ENCODE measurements at regions not wholly inside any gene's neighbourhood (a gene's known extent, or its start where the extent isn't known, plus 50 kb on each side); places are given as distances from the start of the nearest gene placed in this dataset.

GRCh38 chr10:63723320-63723719 lies 202.1 kb downstream of the REEP3 start:
- no peak for TF ChIP-seq CTCF (conservative IDR thresholded peaks at IDR 0.05; ENCODE audit: low read depth, low read length)
- DNase-seq (ENCODE audit: low read depth), result no peak
- no peak overlapping the region for H3K4me3 ChIP-seq (ENCODE audit: low read depth, low read length)

- H3K4me3 ChIP-seq (ENCODE audit: low read depth, low read length), result no peak overlapping the region
- no peak for TF ChIP-seq CTCF (conservative IDR thresholded peaks at IDR 0.05; ENCODE audit: low read depth, low read length)
- DNase-seq (ENCODE audit: low read depth), result no peak
Observed at GRCh38 chr10:63723741-63724140, 202.5 kb downstream of the REEP3 start.

DNA sequence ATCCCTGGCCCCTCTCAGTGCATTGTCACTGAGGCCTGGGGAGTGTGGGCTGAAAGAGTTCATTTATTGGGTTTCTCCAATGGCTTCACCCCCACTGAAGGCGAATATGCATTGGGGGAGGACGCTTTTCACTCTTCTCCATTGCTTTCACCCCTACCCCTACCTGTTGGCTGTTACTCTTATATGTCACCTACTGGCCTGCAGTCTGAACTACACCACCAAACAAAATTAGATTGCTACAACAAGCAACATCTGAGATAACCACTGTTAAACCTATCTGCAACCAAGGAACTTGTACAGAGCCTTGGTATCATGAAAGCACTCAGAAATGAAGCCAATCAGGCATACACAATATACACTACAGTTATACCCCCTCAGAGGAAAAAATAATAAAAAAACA lies 203.7 kb downstream of the REEP3 start:
- peak; percentile 23 for TF ChIP-seq CTCF (conservative IDR thresholded peaks at IDR 0.05; ENCODE audit: low read depth, low read length)
- no peak overlapping the region for H3K4me3 ChIP-seq (ENCODE audit: low read depth, low read length)
- no peak for DNase-seq (ENCODE audit: low read depth)

DNA sequence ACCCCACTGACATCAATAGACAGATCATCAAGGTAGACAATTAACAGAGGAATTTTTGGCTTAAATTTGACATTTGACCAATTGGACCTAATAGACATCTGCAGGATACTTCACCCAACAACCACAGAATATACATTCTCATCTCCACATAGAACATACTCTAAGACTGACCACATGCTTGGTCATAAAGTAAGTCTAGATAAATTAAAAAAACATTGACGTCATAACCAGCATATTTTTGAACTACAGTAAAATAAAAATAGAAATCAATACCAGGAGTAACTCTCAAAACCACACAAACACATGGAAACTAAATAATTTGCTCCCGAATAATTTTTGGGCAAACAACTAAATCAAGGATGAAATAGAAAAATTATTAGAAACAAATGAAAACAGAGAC lies 205.7 kb downstream of the REEP3 start:
- H3K4me3 ChIP-seq (ENCODE audit: low read depth, low read length), result no peak overlapping the region
- TF ChIP-seq CTCF (conservative IDR thresholded peaks at IDR 0.05; ENCODE audit: low read depth, low read length), result no peak
- no peak for DNase-seq (ENCODE audit: low read depth)

DNA sequence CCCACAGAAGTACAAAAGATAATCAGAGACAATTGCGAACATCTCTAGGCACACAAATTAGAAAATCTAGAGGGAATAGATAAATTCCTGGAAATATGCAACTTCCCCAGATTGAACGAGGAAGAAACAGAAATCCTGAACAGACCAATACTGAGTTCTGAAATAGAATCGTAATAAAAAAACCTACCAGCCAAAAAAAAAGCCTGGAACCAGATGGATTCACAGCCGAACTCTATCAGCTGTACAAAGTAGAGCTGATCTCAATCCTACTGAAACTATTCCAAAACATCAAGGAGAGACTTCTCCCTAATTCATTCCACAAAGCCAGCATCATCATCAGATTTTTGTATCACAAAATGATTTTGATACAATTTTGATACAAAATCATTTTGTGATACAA lies 206.4 kb downstream of the REEP3 start:
- H3K4me3 ChIP-seq (ENCODE audit: low read depth, low read length), result no peak overlapping the region
- no peak for TF ChIP-seq CTCF (conservative IDR thresholded peaks at IDR 0.05; ENCODE audit: low read depth, low read length)
- no peak for DNase-seq (ENCODE audit: low read depth)

DNA sequence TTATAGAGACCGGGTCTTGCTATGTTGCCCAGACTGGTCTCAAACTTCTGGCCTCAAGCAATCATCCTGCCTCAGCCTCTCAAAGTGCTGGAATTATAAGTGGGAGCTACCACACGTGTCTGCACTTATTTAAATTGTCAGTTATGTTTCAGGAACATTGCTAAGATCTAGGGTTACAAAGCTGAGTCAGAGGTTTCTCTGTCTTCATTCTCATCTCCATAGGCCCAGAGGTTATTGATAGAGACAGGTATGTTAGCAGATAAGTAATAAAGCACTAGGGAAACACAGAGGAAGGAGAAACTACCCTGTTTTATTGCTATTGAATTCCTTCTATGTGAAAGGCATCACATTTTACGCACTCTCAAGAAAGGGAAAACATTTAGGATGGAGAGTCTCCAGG lies 214.1 kb downstream of the REEP3 start:
- no peak overlapping the region for H3K4me3 ChIP-seq (ENCODE audit: low read depth, low read length)
- DNase-seq (ENCODE audit: low read depth), result no peak
- TF ChIP-seq CTCF (conservative IDR thresholded peaks at IDR 0.05; ENCODE audit: low read depth, low read length), result no peak

DNA sequence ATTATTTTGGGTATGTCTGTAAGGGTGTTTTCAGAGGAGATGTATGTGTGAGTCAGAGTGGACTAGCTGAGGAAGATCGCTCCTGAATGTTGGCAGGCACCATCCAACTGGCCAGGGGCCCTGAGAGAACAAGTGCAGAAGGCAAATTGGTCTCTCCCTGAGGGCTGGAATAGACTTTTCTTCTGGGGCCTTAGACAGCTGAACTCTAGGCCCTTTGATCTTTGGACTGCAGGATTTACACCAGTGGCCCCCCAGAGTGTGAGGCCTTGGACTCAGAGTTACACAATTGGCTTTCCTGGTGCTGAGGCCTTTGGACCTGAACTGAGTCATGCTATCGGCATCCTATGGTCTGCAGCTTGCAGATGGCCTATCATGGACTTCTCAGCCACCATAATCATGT lies 217.2 kb downstream of the REEP3 start:
- peak; percentile 93 for DNase-seq (ENCODE audit: low read depth)

More for the DNA sequence above, 217.2 kb downstream of the REEP3 start:
- no peak for TF ChIP-seq CTCF (conservative IDR thresholded peaks at IDR 0.05; ENCODE audit: low read depth, low read length)
- no peak overlapping the region for H3K4me3 ChIP-seq (ENCODE audit: low read depth, low read length)

Data from choroid plexus epithelial cell (primary cell).